Esophagus (tissue), 2 donors: ENCODE measurements at regions not wholly inside any gene's neighbourhood (a gene's known extent, or its start where the extent isn't known, plus 50 kb on each side); places are given as distances from the start of the nearest gene placed in this dataset.

Source experiments
- H3K27ac ChIP-seq, 2 donors: one replicate each; pipeline ENCODE4 v1.5.1; 2013; ENCODE audit warnings: low read depth in 2 of 2, mild to moderate bottlenecking in 2 of 2, inconsistent platforms in 1 of 2, low read length in 1 of 2, moderate library complexity in 1 of 2
- H3K27me3 ChIP-seq, 2 donors: one replicate each; pipeline ENCODE4 v1.6.1; 2013; ENCODE audit warnings: low read length in 2 of 2, control low read depth in 1 of 2, mild to moderate bottlenecking in 1 of 2; ENCODE audit not compliant: insufficient read depth in 2 of 2, control insufficient read depth in 1 of 2
- H3K36me3 ChIP-seq, 2 donors: one replicate each; pipeline ENCODE4 v1.6.1; 2013; ENCODE audit warnings: low read length in 1 of 2; ENCODE audit not compliant: control insufficient read depth in 2 of 2, insufficient read depth in 2 of 2
- H3K4me1 ChIP-seq, 2 donors: one replicate each; pipeline ENCODE4 v1.6.1; 2013; ENCODE audit warnings: low read length in 1 of 2; ENCODE audit not compliant: control insufficient read depth in 2 of 2, insufficient read depth in 2 of 2
- H3K4me3 ChIP-seq, 2 donors: one replicate each; pipeline ENCODE4 v1.5.1; 2013; ENCODE audit warnings: low read length in 2 of 2, mild to moderate bottlenecking in 2 of 2, low read depth in 1 of 2, moderate library complexity in 1 of 2
- H3K9me3 ChIP-seq, 2 donors: one replicate each; pipeline ENCODE4 v1.6.1; 2013; ENCODE audit warnings: mild to moderate bottlenecking in 2 of 2, low read depth in 1 of 2, low read length in 1 of 2, moderate library complexity in 1 of 2; ENCODE audit not compliant: control insufficient read depth in 2 of 2, insufficient read depth in 1 of 2
- WGBS, 2 donors: extraction: QIAGEN DNeasy Blood & Tissue Kit; methylation state at CpG; one replicate each; pipeline ENCODE4 v1.1.7; 2013; 5-methylcytosine and 5-hydroxymethylcytosine counted together
- donor health status: healthy with polysubstance abuse.
- donor health status: Bipolar disorder and iron deficiency.

DNA sequence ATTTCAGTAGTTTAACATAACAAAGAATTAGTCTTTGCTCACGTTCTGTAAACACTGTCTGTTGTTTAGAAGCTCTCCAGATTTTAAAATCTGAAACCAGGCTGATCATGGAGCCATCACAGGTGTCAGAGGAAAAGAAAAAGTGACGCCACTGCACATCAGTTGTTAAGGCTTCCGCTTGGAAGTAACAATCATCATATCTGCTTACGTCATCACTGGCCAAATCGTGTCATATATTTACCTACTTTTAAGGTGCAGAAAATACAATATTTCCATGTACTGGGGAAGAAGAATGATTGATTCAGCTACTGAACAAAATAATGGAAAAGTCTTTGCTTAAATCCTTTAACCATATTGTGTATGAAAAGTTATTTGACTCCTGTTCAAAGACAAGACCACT, 382.6 kb upstream of the MC4R start:
- no peak overlapping the region for H3K27ac ChIP-seq
- H3K4me1 ChIP-seq: no peaks in the 10 kb centered on the region
- no peaks in the 10 kb centered on the region for H3K9me3 ChIP-seq
- H3K36me3 ChIP-seq: no peaks in the 10 kb centered on the region
- H3K27me3 ChIP-seq: no peaks in the 10 kb centered on the region
- whole genome bisulfite sequencing, 2 donors: 60% methylated on average over 5 of the region's 5 CpGs
- no peak overlapping the region for H3K4me3 ChIP-seq

- 98 to 100% methylated on average over 1 of the region's 1 CpG for WGBS, 2 donors
Measured at GRCh38 chr18:60775978-60776377, 403.4 kb upstream of the MC4R start.

DNA sequence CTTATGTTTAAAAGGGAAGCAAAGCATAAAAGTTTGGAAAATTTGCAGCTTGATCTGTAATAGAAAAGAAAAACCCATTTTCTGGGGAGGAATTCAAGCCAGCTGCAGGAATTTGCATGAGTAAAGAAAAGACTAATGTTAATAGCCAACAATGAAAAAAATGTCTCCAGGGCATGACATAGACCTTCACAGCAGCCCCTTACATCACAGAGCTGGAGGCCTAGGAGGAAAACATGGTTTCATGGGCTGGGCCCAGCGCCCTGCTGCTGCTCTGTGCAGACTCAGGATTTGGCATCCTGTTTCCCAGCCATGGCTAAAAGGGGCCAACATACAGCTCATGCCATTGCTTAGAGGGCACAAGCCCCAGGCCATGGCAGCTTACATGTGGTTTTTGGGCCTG, 411.6 kb upstream of the MC4R start:
- Histone ChIP-seq H3K4me3 (no peak overlapping the region), H3K27me3 (no peaks in the 10 kb centered on the region), H3K27ac (no peak overlapping the region), H3K4me1 (no peaks in the 10 kb centered on the region), H3K36me3 (no peaks in the 10 kb centered on the region), H3K9me3 (no peaks in the 10 kb centered on the region)
- WGBS, 2 donors: 50 to 77% methylated on average over 1 of the region's 1 CpG

More at GRCh38 chr18:60775978-60776377, 403.4 kb upstream of the MC4R start:
- H3K9me3 ChIP-seq: peaks cover 0 to 4% of the 10 kb centered on the region in 2 donors
- no peak overlapping the region for H3K4me3 ChIP-seq
- H3K4me1 ChIP-seq: no peaks in the 10 kb centered on the region
- no peaks in the 10 kb centered on the region for H3K36me3 ChIP-seq
- no peaks in the 10 kb centered on the region for H3K27me3 ChIP-seq
- no peak overlapping the region for H3K27ac ChIP-seq

DNA sequence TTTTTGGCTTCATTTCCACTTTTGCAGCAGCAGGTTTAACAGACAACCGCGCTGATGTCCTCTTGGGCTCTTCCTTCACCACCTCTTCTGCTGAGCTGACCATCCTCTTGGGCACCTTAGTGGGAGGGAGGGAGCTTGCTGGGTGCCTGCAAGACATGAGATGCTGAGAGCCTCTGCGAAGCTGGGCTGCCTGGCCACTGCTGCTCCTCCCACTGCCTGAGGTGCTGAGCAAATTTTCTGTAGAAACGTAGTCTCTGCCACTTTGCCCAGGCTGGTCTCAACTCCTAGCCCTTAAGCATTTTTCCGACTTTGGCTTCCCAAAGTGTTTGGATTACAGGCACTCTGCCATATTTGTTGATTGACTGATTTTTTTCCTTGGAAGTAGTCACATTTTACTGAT, 422.2 kb upstream of the MC4R start:
- Histone ChIP-seq H3K9me3 (no peaks in the 10 kb centered on the region), H3K36me3 (no peaks in the 10 kb centered on the region), H3K4me3 (no peak overlapping the region), H3K27me3 (no peaks in the 10 kb centered on the region), H3K27ac (no peak overlapping the region), H3K4me1 (no peaks in the 10 kb centered on the region)
- WGBS, 2 donors: 48 to 58% methylated on average over 5 of the region's 5 CpGs

GRCh38 chr18:60804415-60804814, 431.8 kb upstream of the MC4R start:
- 61 to 83% methylated on average over 3 of the region's 3 CpGs for WGBS, 2 donors
- Histone ChIP-seq H3K27ac (no peak overlapping the region), H3K9me3 (no peaks in the 10 kb centered on the region), H3K36me3 (no peaks in the 10 kb centered on the region), H3K27me3 (no peaks in the 10 kb centered on the region), H3K4me1 (no peaks in the 10 kb centered on the region), H3K4me3 (no peak overlapping the region)

- no peaks in the 10 kb centered on the region for H3K9me3 ChIP-seq
- H3K4me1 ChIP-seq: no peaks in the 10 kb centered on the region
- H3K36me3 ChIP-seq: no peaks in the 10 kb centered on the region
- no peak overlapping the region for H3K27ac ChIP-seq
- H3K4me3 ChIP-seq: no peak overlapping the region
- no peaks in the 10 kb centered on the region for H3K27me3 ChIP-seq
- WGBS, 2 donors: 77 to 78% methylated on average over 2 of the region's 2 CpGs
Measured at GRCh38 chr18:60809937-60810336, 437.4 kb upstream of the MC4R start.

GRCh38 chr18:60812921-60813320, 440.3 kb upstream of the MC4R start:
- Histone ChIP-seq H3K27ac (no peak overlapping the region), H3K4me1 (no peaks in the 10 kb centered on the region), H3K27me3 (no peaks in the 10 kb centered on the region), H3K4me3 (no peak overlapping the region), H3K9me3 (no peaks in the 10 kb centered on the region), H3K36me3 (no peaks in the 10 kb centered on the region)
- 72 to 79% methylated on average over 2 of the region's 2 CpGs for WGBS, 2 donors

GRCh38 chr18:60826346-60826745, 453.8 kb upstream of the MC4R start:
- Histone ChIP-seq H3K4me3 (no peak overlapping the region), H3K36me3 (no peaks in the 10 kb centered on the region), H3K27ac (no peak overlapping the region), H3K4me1 (no peaks in the 10 kb centered on the region), H3K27me3 (no peaks in the 10 kb centered on the region), H3K9me3 (no peaks in the 10 kb centered on the region)
- 43 to 46% methylated on average over 2 of the region's 2 CpGs for WGBS, 2 donors

GRCh38 chr18:60831971-60832370, 459.4 kb upstream of the MC4R start:
- H3K4me3 ChIP-seq: no peak overlapping the region
- no peaks in the 10 kb centered on the region for H3K4me1 ChIP-seq
- no peak overlapping the region for H3K27ac ChIP-seq
- no peaks in the 10 kb centered on the region for H3K9me3 ChIP-seq
- 81 to 85% methylated on average over 1 of the region's 1 CpG for WGBS, 2 donors
- no peaks in the 10 kb centered on the region for H3K27me3 ChIP-seq
- H3K36me3 ChIP-seq: no peaks in the 10 kb centered on the region

DNA sequence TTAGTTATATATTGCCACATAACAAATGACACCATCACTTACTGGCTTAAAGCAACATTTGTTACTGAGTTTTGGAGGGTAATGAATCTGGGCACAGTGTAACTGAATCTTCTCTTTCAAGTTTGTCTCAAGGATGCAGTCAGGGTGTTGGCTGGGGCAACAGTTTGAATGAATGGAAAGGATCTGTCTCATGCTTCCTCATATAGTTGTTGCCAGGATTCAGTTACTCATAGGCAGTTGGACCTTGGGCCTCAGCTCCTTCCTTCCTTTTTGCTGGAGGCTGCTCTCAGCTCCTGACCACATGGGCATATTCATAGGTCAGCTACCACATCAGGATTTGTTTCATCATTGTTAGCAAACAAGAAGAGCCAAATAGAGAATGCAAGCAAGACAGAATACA, 466.1 kb upstream of the MC4R start:
- no peaks in the 10 kb centered on the region for H3K4me1 ChIP-seq
- H3K27me3 ChIP-seq: no peaks in the 10 kb centered on the region
- no peak overlapping the region for H3K4me3 ChIP-seq
- H3K36me3 ChIP-seq: no peaks in the 10 kb centered on the region
- no peak overlapping the region for H3K27ac ChIP-seq
- H3K9me3 ChIP-seq: no peaks in the 10 kb centered on the region
